ENCODE measurements at regions not wholly inside any gene's neighbourhood (a gene's known extent, or its start where the extent isn't known, plus 50 kb on each side); places are given as distances from the start of the nearest gene placed in this dataset.

GRCh38 chr2:121086450-121086849, 198.6 kb downstream of the TFCP2L1 start:
- no peak for DNase-seq

DNA sequence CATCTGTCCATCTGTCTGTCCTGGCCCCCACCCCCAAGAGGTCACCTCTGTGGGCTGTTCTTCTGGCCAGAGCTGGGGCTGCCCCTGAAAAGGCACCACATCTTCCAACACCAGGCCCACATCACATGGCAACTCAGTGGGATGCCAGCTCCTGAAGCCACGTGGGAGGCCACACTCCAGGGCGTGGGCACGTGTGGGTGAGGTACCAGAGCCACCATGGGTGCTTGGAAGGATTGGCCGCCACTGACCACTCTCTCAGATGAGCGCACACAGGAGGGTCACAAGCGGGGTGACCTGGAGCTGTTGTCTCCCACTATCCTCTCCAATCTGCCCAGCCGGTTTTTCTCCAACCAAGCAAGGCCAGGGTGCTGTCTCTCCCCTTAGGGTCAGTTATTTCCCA, 197.9 kb downstream of the TFCP2L1 start:
- DNase-seq: no peak

DNA sequence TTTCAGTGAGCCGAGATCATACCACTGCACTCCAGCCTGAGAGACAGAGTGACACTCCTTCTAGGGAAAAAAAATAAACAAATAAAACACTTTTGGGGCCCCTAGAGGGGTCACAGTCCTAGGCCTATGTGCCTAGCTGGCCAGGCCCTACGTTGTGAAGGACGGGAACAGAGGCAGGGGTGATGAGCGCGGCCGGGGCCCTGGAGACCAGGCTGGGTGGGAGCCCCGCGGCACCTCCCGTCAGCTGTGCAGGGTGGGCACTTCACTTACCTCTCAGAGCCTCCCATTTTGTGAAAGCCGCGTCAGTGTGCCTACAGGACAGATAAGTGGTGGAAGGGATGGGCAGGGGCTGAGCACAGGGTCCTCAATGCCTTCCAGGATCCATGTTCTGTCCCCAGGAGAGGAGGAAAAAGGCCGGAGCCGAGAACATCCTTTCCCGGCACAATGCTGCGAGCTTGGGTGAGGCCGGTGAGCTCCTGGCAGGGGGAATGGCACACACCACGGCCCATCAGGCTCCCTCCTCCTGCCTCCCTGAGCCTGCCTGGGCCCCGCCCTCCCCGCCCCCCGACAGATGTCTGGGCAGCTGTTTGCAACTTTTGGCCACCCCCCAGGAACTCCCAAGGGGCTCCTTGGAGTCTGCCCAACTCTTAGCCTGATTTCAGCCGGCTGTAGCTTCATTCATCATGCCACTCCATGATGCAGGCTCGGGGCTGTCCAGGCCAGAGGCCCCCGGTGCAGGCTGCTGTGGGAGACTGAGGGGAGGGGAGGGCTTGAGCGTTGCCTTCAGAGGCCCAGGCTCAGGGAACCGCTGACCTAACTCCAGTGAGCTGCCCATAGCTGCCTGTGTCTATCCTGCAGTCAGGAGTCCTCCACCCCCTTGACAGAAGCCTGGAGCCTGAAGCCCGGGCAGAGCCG, 196.5 kb downstream of the TFCP2L1 start:
- no peak for DNase-seq

DNA sequence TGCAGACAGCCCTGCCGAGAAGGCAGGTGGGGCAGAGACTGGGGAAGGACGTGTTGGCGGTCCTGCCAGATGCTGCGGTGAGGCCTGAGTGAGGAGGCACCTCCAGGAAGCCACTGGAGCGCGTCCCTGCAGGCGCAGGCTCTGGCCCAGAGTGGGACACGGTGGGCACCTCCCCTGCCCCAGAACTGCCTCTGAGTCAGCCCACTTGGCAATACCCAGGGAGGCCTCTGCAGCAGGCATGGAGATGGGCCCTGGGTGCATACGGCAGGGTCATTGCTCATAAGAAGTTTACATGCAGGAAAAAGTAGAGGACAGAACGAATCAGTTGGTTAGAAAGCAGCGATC, 195.9 kb downstream of the TFCP2L1 start:
- no peak for DNase-seq

DNA sequence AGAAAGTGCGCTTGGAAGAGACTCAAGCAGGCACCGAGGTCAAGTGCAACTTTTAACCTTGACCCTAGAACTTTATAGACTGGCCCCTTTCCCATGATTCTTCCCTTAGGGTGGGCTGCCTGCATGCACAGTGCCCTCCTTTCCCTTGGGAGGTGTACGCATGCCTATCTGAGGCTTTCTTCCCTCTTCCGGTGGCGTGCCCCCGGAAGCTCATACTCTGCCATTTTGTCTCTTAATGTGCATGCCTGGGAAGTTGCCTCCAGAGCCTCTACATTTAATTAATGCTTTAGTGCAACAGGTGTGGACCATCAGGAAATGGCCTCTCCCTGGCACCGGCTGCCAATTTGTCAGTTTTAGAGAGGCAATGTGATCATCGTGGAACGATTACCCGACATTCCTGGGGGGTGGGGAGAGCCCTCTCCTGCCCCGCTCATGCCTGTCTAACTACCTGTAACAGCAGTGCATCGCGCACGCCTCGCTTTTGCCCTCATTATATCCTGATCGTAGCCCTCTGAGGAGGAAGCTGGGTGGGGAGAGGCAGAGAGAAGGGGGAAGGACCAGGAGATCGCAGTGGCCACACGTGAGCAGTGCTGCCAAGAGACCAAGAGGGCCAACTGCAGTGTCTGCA, 194.8 kb downstream of the TFCP2L1 start:
- no peak for DNase-seq

DNA sequence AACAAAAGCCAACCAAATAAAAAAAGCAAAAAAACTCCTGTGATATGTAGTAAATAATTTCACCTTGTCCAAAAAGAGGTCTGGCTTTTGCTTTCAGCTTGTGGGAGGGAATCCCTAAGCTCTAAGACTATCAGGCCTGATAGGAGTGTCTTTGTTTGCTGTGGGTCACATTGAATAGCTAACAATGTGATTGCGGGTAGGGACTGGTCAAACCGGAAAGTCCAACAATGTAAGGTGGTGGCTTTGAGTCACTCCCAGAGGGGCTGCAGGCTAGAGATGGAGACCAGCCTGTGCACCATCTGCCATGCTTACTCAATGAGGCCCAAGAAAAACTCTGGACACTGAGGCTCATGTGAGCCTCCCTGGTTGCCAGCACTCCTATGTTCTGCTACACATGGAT, 192.9 kb downstream of the TFCP2L1 start:
- no peak for DNase-seq

DNA sequence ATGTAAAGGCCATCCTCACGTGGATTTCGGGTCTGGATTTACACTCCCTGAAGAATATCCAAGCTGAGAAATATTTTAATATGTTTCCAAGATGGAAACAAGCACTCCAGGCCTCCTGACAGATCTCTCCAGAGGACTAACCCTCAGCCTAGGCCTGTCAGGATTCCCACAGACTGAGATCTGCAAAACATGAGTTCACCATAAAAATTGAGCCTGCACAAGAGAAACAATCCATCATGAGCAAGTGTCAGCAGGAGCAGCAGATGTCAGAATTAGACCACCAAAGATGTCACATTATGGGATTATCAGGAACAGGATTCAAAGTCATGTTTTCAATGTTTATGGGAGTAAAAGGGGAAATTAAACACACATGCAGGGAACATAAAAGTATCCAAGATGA, 191.3 kb downstream of the TFCP2L1 start:
- no peak for DNase-seq

DNA sequence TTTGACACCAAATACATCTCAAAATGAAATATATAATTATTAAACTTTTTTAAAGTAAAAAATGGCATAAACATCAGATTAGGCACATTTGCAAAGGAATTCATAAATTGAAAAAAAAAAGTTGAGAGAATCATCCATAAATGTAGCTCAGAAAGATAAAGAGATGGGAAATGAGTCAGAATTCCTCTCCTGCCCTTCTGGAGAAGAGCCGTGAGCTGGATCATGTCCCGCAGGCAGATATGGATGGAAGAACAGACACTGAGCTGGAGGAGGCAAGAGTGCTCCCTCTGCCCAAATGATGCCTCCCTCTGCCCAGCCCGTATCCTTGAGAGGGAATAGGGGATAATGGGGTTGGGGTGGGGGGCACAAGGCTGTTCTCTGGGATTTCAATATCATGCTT, 190.9 kb downstream of the TFCP2L1 start:
- no peak for DNase-seq

DNA sequence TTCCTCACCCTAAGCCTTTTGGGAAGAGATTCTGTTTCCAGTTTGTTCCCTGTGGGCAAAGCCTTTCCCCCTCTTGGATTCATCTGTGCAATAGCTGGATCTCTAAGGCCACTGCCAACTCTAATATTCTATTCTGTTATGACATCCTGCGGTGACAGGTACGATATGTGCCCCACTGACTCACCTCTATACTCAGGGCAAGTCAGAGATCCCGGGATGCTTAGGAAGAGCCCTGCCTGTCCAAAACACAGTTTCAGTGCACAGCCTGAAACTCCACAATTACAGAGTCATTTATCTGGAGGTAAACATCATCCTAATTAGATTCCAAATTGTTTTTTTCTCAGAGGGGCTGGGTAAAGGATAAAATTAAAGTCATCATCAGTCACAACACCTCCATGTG, 190.2 kb downstream of the TFCP2L1 start:
- DNase-seq: no peak

DNA sequence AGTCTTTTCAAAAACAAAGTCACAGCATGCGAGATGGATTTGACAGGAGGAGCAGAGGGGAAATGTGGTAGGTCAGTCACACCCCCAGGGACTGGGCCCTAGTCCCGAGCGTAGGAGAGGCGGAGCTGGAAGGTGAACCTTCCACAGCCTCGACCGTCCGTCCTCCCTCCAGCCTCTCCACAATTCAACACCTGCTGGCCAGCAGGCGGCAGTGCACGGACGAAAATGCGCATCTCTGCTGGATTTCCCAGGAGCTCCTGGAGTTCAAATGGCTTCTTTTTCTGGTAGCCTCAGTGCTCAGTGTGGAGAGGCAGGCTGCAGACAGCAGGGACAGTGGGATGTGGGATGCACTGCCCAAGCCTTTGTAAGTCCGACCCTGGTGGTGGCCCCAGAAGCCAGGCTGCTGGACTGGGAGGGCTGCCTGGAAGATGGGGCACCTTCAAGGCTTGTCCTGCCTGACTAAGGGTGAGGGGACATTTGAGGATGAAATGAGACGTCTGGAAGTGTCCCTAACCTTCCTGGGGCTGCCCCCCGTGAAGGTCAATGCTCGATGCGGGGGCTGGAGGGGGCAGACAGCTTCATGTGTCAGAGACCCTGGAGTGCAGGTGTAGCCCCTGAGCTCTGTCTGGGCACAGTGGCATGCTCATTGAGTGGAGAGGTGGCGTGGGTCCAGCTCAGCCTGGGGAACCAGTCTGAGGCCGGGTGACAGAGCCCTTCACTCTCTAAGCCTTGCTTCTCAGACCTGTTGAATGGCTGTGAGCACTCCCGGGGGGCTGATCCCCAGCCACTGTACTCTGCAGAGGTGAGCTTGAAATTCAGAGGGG, 189.5 kb downstream of the TFCP2L1 start:
- DNase-seq: peak in 34 of 56 donors; percentile 5 to 72 (median 34)

GRCh38 chr2:121096611-121097010, 188.4 kb downstream of the TFCP2L1 start:
- no peak for DNase-seq

GRCh38 chr2:121098556-121098955, 186.4 kb downstream of the TFCP2L1 start:
- DNase-seq: no peak

DNA sequence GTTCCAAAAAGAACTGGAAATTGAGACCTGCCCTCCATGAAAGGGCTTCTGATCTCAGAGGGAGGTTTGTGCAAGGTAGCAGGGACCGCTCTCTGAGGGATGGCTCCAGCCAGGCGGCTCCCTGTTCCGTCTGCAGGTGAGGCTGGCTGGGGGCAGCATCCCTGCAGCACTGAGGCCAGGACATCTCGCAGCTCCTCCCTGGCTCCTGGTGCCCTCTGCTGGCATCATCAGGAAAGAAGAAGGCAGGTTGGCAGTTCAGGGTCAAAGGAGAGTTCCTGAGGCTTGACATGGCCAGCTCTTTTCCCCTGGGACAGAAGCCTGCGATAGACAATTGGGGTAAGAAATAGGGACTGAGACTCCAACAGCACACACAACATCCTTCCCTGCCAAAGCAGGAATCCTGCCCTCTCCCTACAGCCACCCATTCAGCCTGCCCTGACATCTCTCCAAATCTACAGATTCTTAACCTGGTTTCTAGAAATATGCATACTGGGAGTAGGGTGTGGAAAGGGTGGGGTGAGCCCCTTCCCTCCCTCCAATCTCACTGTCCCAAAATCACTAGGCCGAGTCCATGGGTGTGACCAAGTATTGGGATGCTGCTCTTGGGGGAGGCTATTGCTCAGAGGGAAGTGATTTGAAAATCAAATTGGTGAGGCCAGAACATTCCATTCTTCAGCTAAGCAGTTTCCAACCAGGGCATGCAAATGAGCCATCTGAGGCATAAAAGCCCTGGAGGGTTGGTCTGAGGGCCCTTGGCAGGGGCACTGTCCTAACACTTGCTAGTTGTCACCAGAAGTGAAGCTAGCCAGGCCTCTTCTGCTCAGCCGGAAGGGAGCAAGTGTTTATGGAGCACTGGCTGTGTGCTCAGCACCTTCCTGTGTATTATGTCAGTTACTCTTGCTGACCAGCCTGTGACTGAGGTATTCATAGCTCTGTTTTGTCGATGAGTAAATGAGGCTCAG, 185.4 kb downstream of the TFCP2L1 start:
- DNase-seq: peak in 23 of 56 donors; percentile 4 to 62 (median 31)

GRCh38 chr2:121101093-121101715, 183.8 kb downstream of the TFCP2L1 start:
- no peak for DNase-seq

DNA sequence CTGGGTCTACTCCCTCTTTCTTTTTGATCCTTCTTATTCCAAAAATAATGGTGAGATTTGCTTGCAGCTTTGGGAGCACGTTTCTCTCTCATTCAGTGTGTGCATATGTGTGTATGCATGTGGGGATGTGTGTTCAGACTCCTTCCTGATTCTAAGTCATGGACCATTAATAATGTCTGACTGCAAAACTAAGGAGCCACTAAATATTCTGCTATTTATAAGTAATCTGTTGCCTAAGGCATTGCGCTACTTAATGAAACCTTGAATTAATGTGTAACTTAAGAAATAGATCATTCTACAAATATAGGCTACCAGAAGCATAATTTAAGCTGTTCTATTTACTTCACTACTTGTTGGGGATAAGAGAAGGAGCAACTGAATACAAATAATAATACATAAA, 182.1 kb downstream of the TFCP2L1 start:
- no peak for DNase-seq

GRCh38 chr2:121103960-121104359, 181.0 kb downstream of the TFCP2L1 start:
- no peak for DNase-seq

DNA sequence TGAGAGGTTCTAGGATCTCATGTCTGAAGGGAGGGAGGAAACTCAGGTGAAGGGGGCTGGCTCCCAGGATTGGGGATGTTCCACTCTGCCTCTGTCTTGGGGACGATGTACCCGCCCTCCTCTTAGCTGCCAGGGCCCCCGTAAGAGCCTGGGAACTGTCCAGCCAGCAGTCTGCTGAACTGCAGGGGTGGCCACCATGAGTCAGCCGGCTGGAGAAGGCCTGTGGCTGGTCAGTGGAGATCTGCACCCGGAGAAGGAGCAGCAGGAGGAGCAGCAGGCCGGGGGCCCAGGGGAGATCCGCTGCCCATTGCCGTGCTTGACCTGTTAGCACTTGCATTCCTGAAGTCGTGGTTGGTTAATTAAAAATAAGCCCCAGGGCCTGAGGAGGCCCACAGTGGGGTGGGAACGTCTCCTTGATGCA, 180.3 kb downstream of the TFCP2L1 start:
- no peak for DNase-seq

DNA sequence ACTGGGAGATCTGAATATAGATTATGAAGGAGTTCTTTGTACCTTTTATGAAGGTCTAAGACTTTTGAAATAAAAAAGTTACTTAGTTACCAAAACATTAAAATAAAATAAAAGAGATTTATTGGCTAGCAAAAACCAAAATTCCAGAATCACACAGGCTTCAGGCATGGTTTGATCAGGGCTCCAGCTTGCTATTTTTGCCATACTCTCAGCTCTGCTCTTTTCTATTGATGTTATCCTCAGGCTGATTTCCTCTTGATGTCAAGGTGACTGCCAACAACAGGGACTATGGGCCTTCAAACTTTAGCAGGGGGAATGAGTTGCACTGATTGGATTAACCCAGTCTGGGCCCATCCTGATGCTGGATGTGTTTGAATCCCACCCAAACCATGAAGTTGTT, 174.1 kb downstream of the TFCP2L1 start:
- DNase-seq: no peak

DNA sequence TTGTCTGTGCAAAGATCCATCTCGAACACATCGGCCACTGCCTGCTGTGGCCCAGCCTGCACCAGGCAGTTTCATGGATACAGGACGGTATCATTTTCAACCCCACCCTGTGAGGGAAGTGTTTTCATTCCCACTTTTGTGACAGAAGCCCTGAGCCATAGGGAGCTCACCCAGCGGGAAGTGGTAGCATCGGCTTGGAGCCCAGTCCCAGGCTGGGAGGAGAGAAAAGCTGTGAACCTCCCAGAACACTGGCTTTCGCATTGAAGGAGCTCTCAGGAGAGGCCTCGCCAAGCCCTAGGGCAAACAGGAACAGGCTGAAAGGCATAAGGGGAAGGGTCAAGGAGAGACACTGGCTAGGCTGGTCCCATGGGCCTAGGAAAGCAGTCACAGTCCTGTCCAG, 166.1 kb downstream of the TFCP2L1 start:
- no peak for DNase-seq

DNA sequence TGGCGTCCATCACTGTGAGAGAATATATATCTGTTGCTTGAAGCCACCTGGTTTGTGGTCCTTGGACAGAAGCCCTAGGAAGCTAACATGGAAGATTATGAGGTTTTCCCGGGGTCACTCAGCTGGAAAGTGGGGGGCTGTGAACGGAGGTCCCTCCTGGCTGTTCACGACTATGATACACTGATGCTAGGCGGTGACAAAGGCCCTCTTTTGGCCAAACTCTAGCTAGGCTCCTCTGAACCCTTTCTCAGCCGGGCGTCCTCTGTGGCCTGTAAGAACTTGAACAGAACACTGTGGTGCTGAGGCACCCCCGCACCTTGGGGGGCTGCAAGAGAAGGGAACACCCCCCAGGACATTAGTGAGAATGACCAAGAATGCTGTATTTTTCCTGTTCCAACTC, 164.6 kb downstream of the TFCP2L1 start:
- DNase-seq: no peak
